ENCODE measurements at regions not wholly inside any gene's neighbourhood (a gene's known extent, or its start where the extent isn't known, plus 50 kb on each side); places are given as distances from the start of the nearest gene placed in this dataset.

- no peaks in the 10 kb centered on the region for H3K27me3 ChIP-seq (ENCODE audit: control insufficient read depth in 1 of 2, insufficient read depth in 2 of 2, low read length in 2 of 2)
- ATAC-seq: no peak
- no peaks in the 10 kb centered on the region for H3K36me3 ChIP-seq (replicated peaks in 1 of 2; ENCODE audit: control insufficient read depth in 1 of 2, insufficient read depth in 2 of 2, low read length in 2 of 2)
- H3K27ac ChIP-seq (ENCODE audit: extremely low read length, insufficient read depth, low read length): no peak overlapping the region
- no peak overlapping the region for H3K9ac ChIP-seq (ENCODE audit: insufficient read depth, low read depth, low read length)
- H3K4me1 ChIP-seq (ENCODE audit: insufficient read depth, low read length): no peaks in the 10 kb centered on the region
- in situ Hi-C loops (cut with HindIII; ENCODE audit: extremely low pct_ligation_motif_present, low pct_unique_long_range_greater_than_20kb): no loop called here
- H4K20me1 ChIP-seq (ENCODE audit: insufficient read depth, low read length): no peaks in the 10 kb centered on the region
- no peak for FAIRE-seq
- H3K9me3 ChIP-seq (ENCODE audit: low read length): peaks cover 5% of the 10 kb centered on the region; the same call in 1 of the 2 replicates
- no peak overlapping the region for H2AFZ ChIP-seq (ENCODE audit: low read length)
- CTCF ChIA-PET (ENCODE audit: low intra/inter-chr PET ratio, low total read pairs): no interaction called here
- POLR2A ChIA-PET: no interaction called here
- no peak for DNase-seq (ENCODE audit: low spot score)
- no TSS peak for BruUV-seq (replicated peaks)
- no peak for TF ChIP-seq ZSCAN22 (CRISPR knock-in tag; IDR thresholded peaks at IDR 0.05)
- no peak for TF ChIP-seq ZBTB33 (CRISPR knock-in tag; IDR thresholded peaks at IDR 0.05)
- TF ChIP-seq AGO1 (IDR thresholded peaks at IDR 0.05; ENCODE audit: low read depth, low read length, poor library complexity, severe bottlenecking): no peak
- TF ChIP-seq TEAD2 (CRISPR knock-in tag; IDR thresholded peaks at IDR 0.05): no peak
- TF ChIP-seq ZNF350 (CRISPR knock-in tag; IDR thresholded peaks at IDR 0.05; ENCODE audit: borderline replicate concordance, low read depth): no peak
- no peak for TF ChIP-seq ZSCAN30 (CRISPR knock-in tag; IDR thresholded peaks at IDR 0.05)
- no peak for TF ChIP-seq MAZ (IDR thresholded peaks at IDR 0.05; ENCODE audit: borderline replicate concordance, low read depth, low read length)
- TF ChIP-seq MAZ (CRISPR knock-in tag; IDR thresholded peaks at IDR 0.05; ENCODE audit: low read depth): no peak
- TF ChIP-seq CERS6 (CRISPR knock-in tag; IDR thresholded peaks at IDR 0.05): no peak
- no peak for TF ChIP-seq KDM6A (CRISPR knock-in tag; IDR thresholded peaks at IDR 0.05; ENCODE audit: low read depth)
- TF ChIP-seq ZNF121 (CRISPR knock-in tag; IDR thresholded peaks at IDR 0.05): no peak
- TF ChIP-seq TCF7L2 (IDR thresholded peaks at IDR 0.05; ENCODE audit: low read depth, low read length): no peak
- no peak for TF ChIP-seq ZNF205 (CRISPR knock-in tag; IDR thresholded peaks at IDR 0.05)
- no peak for TF ChIP-seq TCF7 (IDR thresholded peaks at IDR 0.05; ENCODE audit: low read depth)
- H3K79me2 ChIP-seq (ENCODE audit: insufficient read depth, low read length): no peaks in the 10 kb centered on the region
- H3K4me2 ChIP-seq (ENCODE audit: low read depth, low read length): no peak overlapping the region
- intact Hi-C loops (cut with micrococcal nuclease; ENCODE audit: unreplicated experiment): no loop called here
- H3K4me3 ChIP-seq (replicated peaks in 1 of 3; ENCODE audit: insufficient read depth in 1 of 3, low read depth in 2 of 3, low read length in 3 of 3): no peak overlapping the region
Observed at GRCh38 chr18:71018816-71019215, 730.0 kb downstream of the SOCS6 start.

Data from HepG2 (cell line).